HCT116 (cell line): ENCODE measurements at regions not wholly inside any gene's neighbourhood (a gene's known extent, or its start where the extent isn't known, plus 50 kb on each side); places are given as distances from the start of the nearest gene placed in this dataset.

Experiments used
- ATAC-seq: fragments of 200-7000 bp; cut with Tn5 transposase; 2 replicates; pipeline ENCODE4 v1.9.1; 2020; ENCODE audit warnings: mild to moderate bottlenecking, moderate library complexity
- BruUV-seq: library from RNA; stranded (reverse); fragments of 400-500 nt; replicated peaks from 2 replicates; lab custom pipeline; 2021; lab: Mats Ljungman, UMichigan
- CTCF ChIA-PET: fragments of 300-600 bp; sonication (Branson Sonifier 250); formaldehyde crosslinking; loops from one replicate; lab custom pipeline; 2021; ENCODE audit warnings: antibody characterized with exemption; lab: Charles Lee
- POLR2A ChIA-PET: fragments of 300-600, 350-600 bp; sonication (Branson Sonifier 250); formaldehyde crosslinking; loops from one replicate; lab custom pipeline; 2021; ENCODE audit warnings: antibody characterized with exemption; lab: Charles Lee
- RAD21 ChIA-PET, 2 experiments: fragments of 300-600 bp; sonication (Branson Sonifier 250); formaldehyde crosslinking; loops; one replicate each; lab custom pipeline; 2023; ENCODE audit warnings: low total read pairs in 2 of 2; ENCODE audit not compliant: uncharacterized antibody in 2 of 2, unreplicated experiment in 2 of 2, low non-redundant PET in 1 of 2; lab: Charles Lee
- DNase-seq: peaks from one replicate; pipeline ENCODE4 v3.0.0-alpha.2; 2010; ENCODE audit warnings: low read depth, low spot score
- H2AFZ ChIP-seq: fragments of 200-600 bp; shearing (Covaris generic), sonication (generic); 2 replicates; pipeline ENCODE4 v1.6.1; 2017; ENCODE audit warnings: low read depth, mixed run types, mixed read lengths, antibody characterized with exemption, low read length; ENCODE audit not compliant: poor library complexity, severe bottlenecking
- H3K27ac ChIP-seq: 2 replicates; pipeline ENCODE4 v1.5.1; 2012; ENCODE audit warnings: low read depth, low read length
- H3K27me3 ChIP-seq: fragments of 200-600 bp; sonication (generic); 2 replicates; pipeline ENCODE4 v1.6.1; 2016; ENCODE audit warnings: mixed run types, low read length, mixed read lengths; ENCODE audit not compliant: insufficient read depth
- H3K36me3 ChIP-seq, 2 experiments: fragments of 200-500 bp in 1 of 2; fragments of 200-600 bp in 1 of 2; sonication (Bioruptor generic) in 1 of 2; sonication (generic) in 1 of 2; 2 replicates each; pipeline versions ENCODE4 v1.5.1 to v1.6.1; 2014 to 2016; ENCODE audit warnings: low read length in 2 of 2, inconsistent platforms in 1 of 2, mixed read lengths in 1 of 2, mixed run types in 1 of 2; ENCODE audit not compliant: insufficient read depth in 2 of 2, control insufficient read depth in 1 of 2
- H3K4me1 ChIP-seq, 2 experiments: fragments of 200-600 bp in 1 of 2; sonication (generic) in 1 of 2; 2 replicates each; pipeline versions ENCODE4 v1.5.1 to v1.6.1; 2012 to 2017; ENCODE audit warnings: low read length in 2 of 2, inconsistent platforms in 1 of 2, mild to moderate bottlenecking in 1 of 2, mixed read lengths in 1 of 2, mixed run types in 1 of 2, moderate library complexity in 1 of 2; ENCODE audit not compliant: insufficient read depth in 2 of 2, control insufficient read depth in 1 of 2
- H3K4me2 ChIP-seq: fragments of 200-600 bp; sonication (generic); 2 replicates; pipeline ENCODE4 v1.6.1; 2017; ENCODE audit warnings: mixed run types, low read length, mixed read lengths
- H3K4me3 ChIP-seq, 2 experiments: fragments of 200-600 bp in 1 of 2; sonication (generic) in 1 of 2; replicated peaks in 1 of 2; 2 replicates each; pipeline ENCODE4 v1.5.1; 2011 to 2016; ENCODE audit warnings: low read length in 2 of 2, control low read depth in 1 of 2, low read depth in 1 of 2, mild to moderate bottlenecking in 1 of 2, mixed read lengths in 1 of 2, mixed run types in 1 of 2
- H3K79me2 ChIP-seq: fragments of 200-600 bp; sonication (generic); 2 replicates; pipeline ENCODE4 v1.6.1; 2017; ENCODE audit warnings: mild to moderate bottlenecking, mixed run types, low read length, moderate library complexity, mixed read lengths; ENCODE audit not compliant: insufficient read depth
- H3K9ac ChIP-seq: fragments of 200-600 bp; sonication (generic); 2 replicates; pipeline ENCODE4 v1.6.1; 2016; ENCODE audit warnings: low read length, mixed read lengths
- H3K9me2 ChIP-seq: fragments of 200-600 bp; sonication (generic), shearing (Covaris generic); 2 replicates; pipeline ENCODE4 v1.6.1; 2017; ENCODE audit warnings: mixed run types, mild to moderate bottlenecking, moderate library complexity; ENCODE audit not compliant: insufficient read depth
- H3K9me3 ChIP-seq, 2 experiments: fragments of 200-500 bp in 1 of 2; fragments of 200-600 bp in 1 of 2; sonication (Bioruptor generic) in 1 of 2; sonication (generic) in 1 of 2; 2 replicates each; pipeline ENCODE4 v1.6.1; 2014 to 2017; ENCODE audit warnings: low read length in 2 of 2, mixed read lengths in 2 of 2, inconsistent platforms in 1 of 2, low read depth in 1 of 2, mild to moderate bottlenecking in 1 of 2, mixed run types in 1 of 2, moderate library complexity in 1 of 2; ENCODE audit not compliant: control insufficient read depth in 1 of 2, insufficient read depth in 1 of 2
- H4K20me1 ChIP-seq: fragments of 200-600 bp; sonication (generic), shearing (Covaris generic); 2 replicates; pipeline ENCODE4 v1.6.1; 2017; ENCODE audit warnings: mixed run types, mild to moderate bottlenecking, moderate library complexity; ENCODE audit not compliant: insufficient read depth
- CBX3 ChIP-seq: IDR thresholded peaks from 2 replicates; pipeline ENCODE4 v1.6.1; 2012; ENCODE audit warnings: low read depth
- CEBPB ChIP-seq: IDR thresholded peaks from 2 replicates; pipeline ENCODE4 v1.6.1; 2012; ENCODE audit warnings: low read depth
- CTCF ChIP-seq, 3 experiments: fragments of 200-600 bp in 1 of 3; sonication (generic) in 1 of 3; IDR thresholded peaks in 2 of 3; conservative IDR thresholded peaks in 1 of 3; 2 replicates each; pipeline ENCODE4 v1.5.1; 2012 to 2017; ENCODE audit warnings: low read depth in 2 of 3, low read length in 2 of 3, antibody characterized with exemption in 1 of 3, borderline replicate concordance in 1 of 3, control low read depth in 1 of 3, mild to moderate bottlenecking in 1 of 3, mixed read lengths in 1 of 3, mixed run types in 1 of 3, moderate library complexity in 1 of 3; ENCODE audit not compliant: insufficient read depth in 1 of 3
- EGR1 ChIP-seq: IDR thresholded peaks from 2 replicates; pipeline ENCODE4 v1.6.1; 2012; ENCODE audit warnings: low read depth
- ELF1 ChIP-seq: IDR thresholded peaks from 2 replicates; pipeline ENCODE4 v1.6.1; 2012; ENCODE audit warnings: low read depth, borderline replicate concordance
- EZH2 ChIP-seq: fragments of 200-600 bp; sonication (generic); IDR thresholded peaks from 2 replicates; pipeline ENCODE4 v1.6.1; 2017; ENCODE audit warnings: antibody characterized with exemption, mixed run types
- EZH2phosphoT487 ChIP-seq: fragments of 200-600 bp; IDR thresholded peaks from 2 replicates; pipeline ENCODE4 v1.6.1; 2018; ENCODE audit warnings: antibody characterized with exemption, borderline replicate concordance
- FOSL1 ChIP-seq: IDR thresholded peaks from 2 replicates; pipeline ENCODE4 v1.6.1; 2012; ENCODE audit warnings: low read depth
- MAX ChIP-seq: IDR thresholded peaks from 2 replicates; pipeline ENCODE4 v1.6.1; 2012
- POLR2AphosphoS5 ChIP-seq: IDR thresholded peaks from 2 replicates; pipeline ENCODE4 v1.6.1; 2011; ENCODE audit warnings: mild to moderate bottlenecking, low read depth, low read length, moderate library complexity
- RAD21 ChIP-seq: IDR thresholded peaks from 2 replicates; pipeline ENCODE4 v1.6.1; 2012; ENCODE audit warnings: low read depth, mild to moderate bottlenecking
- SIN3A ChIP-seq: IDR thresholded peaks from 2 replicates; pipeline ENCODE4 v1.6.1; 2012; ENCODE audit warnings: low read depth
- SP1 ChIP-seq: IDR thresholded peaks from 2 replicates; pipeline ENCODE4 v1.6.1; 2012; ENCODE audit warnings: low read depth
- SRF ChIP-seq: IDR thresholded peaks from 2 replicates; pipeline ENCODE4 v1.6.1; 2012; ENCODE audit warnings: low read depth
- TCF7L2 ChIP-seq: IDR thresholded peaks from 2 replicates; pipeline ENCODE4 v1.7.0; 2011; ENCODE audit warnings: borderline replicate concordance, inconsistent platforms; ENCODE audit not compliant: insufficient read depth, insufficient read length; ENCODE audit errors: extremely low read depth
- ZFX ChIP-seq: fragments of 450-650 bp; IDR thresholded peaks from 2 replicates; pipeline ENCODE4 v1.6.1; 2017
- ZNF274 ChIP-seq: fragments of 200-500 bp; sonication (Bioruptor generic); IDR thresholded peaks from 2 replicates; pipeline ENCODE4 v1.6.1; 2014; ENCODE audit warnings: mild to moderate bottlenecking, low read depth, low read length, inconsistent platforms
- intact Hi-C: fragments of 100-400 bp; cut with micrococcal nuclease; formaldehyde crosslinking; loops from 2 replicates; pipeline ENCODE4 v1.10.0; 2022
- TF ChIP-seq, protein P1 (sequence below): IDR thresholded peaks from 2 replicates; pipeline ENCODE4 v1.6.1; 2011; ENCODE audit warnings: mild to moderate bottlenecking, low read length, moderate library complexity; ENCODE audit not compliant: insufficient replicate concordance; ENCODE audit errors: extremely low read depth
- TF ChIP-seq, protein P2 (sequence below): IDR thresholded peaks from 2 replicates; pipeline ENCODE4 v1.6.1; 2012

DNA sequence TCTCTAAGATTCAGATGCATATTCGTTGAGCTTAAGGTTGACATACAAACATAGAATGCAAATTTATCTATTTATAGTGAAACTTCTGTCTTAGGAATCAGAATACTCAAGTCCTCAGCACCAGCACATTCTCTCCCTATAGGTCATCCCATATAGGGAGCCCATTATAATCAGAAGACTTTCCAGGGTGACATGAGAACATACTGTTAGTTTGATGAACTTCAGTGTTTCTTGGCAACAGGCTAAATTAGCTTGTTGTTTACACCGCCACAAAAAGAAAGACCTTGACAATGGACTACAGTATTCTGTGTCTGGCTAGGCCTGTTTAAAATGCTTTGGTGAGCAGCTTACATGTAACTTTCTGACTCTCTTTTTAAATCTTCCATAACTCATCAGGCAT, 104.2 kb downstream of the TAF11L14 start:
- CTCF ChIA-PET = no interaction called here
- Histone ChIP-seq H3K4me1 (no peaks in the 10 kb centered on the region), H3K9me3 (peaks cover 8 to 17% of the 10 kb centered on the region in 2 experiments; a peak in 2 of 4 replicates), H3K9me2 (no peaks in the 10 kb centered on the region), H3K9ac (no peak overlapping the region), H2AFZ (no peak overlapping the region), H4K20me1 (no peaks in the 10 kb centered on the region), H3K27me3 (no peaks in the 10 kb centered on the region), H3K27ac (no peak overlapping the region), H3K79me2 (no peaks in the 10 kb centered on the region), H3K4me2 (no peak overlapping the region), H3K4me3 (no peak overlapping the region), H3K36me3 (no peaks in the 10 kb centered on the region)
- DNase-seq = no peak
- intact Hi-C loops = no loop called here
- RAD21 ChIA-PET = no interaction called here
- ATAC-seq = no peak
- POLR2A ChIA-PET = no interaction called here
- BruUV-seq = no TSS peak
- TF ChIP-seq SIN3A (no peak), FOSL1 (no peak), SP1 (no peak), CEBPB (no peak), EZH2 (no peak), CTCF (IDR thresholded peaks at IDR 0.05 in 2 of 3, conservative IDR thresholded peaks at IDR 0.05 in 1 of 3; ENCODE audit: borderline replicate concordance in 1 of 3, insufficient read depth in 1 of 3, low read depth in 2 of 3, low read length in 2 of 3) (no peak), ZNF274 (no peak), SRF (no peak), CBX3 (no peak), POLR2AphosphoS5 (no peak), ELF1 (no peak), ZFX (no peak), RAD21 (no peak), EGR1 (no peak), MAX (no peak), EZH2phosphoT487 (no peak), TCF7L2 (no peak)
- TF ChIP-seq, protein P1, sequence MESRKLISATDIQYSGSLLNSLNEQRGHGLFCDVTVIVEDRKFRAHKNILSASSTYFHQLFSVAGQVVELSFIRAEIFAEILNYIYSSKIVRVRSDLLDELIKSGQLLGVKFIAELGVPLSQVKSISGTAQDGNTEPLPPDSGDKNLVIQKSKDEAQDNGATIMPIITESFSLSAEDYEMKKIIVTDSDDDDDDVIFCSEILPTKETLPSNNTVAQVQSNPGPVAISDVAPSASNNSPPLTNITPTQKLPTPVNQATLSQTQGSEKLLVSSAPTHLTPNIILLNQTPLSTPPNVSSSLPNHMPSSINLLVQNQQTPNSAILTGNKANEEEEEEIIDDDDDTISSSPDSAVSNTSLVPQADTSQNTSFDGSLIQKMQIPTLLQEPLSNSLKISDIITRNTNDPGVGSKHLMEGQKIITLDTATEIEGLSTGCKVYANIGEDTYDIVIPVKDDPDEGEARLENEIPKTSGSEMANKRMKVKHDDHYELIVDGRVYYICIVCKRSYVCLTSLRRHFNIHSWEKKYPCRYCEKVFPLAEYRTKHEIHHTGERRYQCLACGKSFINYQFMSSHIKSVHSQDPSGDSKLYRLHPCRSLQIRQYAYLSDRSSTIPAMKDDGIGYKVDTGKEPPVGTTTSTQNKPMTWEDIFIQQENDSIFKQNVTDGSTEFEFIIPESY = no peak
- TF ChIP-seq, protein P2, sequence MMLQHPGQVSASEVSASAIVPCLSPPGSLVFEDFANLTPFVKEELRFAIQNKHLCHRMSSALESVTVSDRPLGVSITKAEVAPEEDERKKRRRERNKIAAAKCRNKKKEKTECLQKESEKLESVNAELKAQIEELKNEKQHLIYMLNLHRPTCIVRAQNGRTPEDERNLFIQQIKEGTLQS = no peak
